ENCODE measurements at regions not wholly inside any gene's neighbourhood (a gene's known extent, or its start where the extent isn't known, plus 50 kb on each side); places are given as distances from the start of the nearest gene placed in this dataset.

DNA sequence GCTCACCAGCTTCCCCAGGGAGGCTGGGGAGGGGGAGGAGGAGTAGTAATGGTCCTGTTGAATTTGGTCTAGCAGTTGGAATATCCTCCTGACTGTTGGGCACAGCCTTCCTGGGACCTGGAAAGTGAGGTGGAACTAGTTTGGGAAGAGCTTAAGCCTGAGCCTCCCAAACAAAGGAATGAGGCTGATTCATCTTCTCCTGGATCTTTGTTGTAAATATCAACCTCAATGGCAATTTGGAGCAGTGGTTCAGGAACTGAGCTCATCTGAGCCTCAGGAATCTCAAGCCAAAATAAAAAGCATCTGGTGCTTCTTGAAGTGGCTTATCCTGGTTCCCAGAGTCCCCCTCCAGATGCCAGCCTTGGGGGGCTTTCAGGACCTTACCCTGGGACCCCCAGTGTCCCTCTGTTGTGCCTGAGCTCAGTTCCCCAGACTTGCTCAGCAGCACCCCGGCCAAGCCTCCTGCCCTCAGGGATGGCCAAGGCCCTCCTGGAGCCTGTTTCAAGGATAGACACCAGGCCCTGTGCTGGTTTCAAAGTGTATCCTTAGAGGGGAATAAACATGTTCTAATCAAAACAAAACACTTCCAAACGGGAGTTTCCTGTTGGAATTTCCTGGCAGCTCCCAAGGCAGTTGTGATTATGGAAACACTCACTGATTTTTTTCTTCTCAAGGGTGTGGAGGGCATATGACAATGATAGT lies 112.6 kb downstream of the DDX1 start:
- TF ChIP-seq, protein P1, sequence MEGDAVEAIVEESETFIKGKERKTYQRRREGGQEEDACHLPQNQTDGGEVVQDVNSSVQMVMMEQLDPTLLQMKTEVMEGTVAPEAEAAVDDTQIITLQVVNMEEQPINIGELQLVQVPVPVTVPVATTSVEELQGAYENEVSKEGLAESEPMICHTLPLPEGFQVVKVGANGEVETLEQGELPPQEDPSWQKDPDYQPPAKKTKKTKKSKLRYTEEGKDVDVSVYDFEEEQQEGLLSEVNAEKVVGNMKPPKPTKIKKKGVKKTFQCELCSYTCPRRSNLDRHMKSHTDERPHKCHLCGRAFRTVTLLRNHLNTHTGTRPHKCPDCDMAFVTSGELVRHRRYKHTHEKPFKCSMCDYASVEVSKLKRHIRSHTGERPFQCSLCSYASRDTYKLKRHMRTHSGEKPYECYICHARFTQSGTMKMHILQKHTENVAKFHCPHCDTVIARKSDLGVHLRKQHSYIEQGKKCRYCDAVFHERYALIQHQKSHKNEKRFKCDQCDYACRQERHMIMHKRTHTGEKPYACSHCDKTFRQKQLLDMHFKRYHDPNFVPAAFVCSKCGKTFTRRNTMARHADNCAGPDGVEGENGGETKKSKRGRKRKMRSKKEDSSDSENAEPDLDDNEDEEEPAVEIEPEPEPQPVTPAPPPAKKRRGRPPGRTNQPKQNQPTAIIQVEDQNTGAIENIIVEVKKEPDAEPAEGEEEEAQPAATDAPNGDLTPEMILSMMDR (IDR thresholded peaks at IDR 0.05) = no peak

DNA sequence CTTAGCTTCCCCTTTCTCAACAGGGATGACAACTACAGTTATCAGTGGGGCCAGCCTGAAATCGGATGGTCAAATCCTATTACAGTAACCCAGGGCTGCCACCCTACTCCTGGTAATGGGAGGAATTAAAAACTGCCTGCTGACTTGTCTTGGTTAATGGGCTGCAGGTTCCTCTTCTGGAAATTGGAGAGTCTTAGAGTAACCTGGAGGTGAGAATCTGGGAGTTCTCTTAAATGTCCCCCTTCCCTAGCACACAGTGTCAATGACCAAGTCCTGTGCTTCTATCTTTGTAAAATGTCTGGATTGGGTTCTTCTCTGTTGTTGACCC lies 113.1 kb downstream of the DDX1 start:
- TF ChIP-seq, protein P1 (IDR thresholded peaks at IDR 0.05) = no peak

DNA sequence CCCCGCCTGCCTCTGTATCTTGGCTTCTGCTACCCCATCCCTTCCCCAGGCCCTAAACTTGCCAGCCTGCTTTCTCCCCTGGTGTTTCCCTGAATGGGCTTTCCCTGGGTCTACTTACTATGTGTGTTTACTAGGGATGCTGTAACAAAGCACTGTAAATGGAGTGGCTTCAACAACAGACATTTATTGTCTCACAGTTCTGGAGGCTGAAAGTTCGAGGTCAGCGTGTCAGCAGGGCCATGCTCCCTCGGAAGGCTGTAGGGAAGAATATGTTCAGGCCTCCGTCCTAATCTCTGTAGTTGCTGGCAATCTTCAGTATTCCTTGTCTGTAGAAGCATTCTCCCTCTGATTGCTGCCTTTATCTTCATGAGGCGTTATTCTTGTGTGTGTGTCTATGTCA lies 113.6 kb downstream of the DDX1 start:
- TF ChIP-seq, protein P1 (IDR thresholded peaks at IDR 0.05) = no peak

DNA sequence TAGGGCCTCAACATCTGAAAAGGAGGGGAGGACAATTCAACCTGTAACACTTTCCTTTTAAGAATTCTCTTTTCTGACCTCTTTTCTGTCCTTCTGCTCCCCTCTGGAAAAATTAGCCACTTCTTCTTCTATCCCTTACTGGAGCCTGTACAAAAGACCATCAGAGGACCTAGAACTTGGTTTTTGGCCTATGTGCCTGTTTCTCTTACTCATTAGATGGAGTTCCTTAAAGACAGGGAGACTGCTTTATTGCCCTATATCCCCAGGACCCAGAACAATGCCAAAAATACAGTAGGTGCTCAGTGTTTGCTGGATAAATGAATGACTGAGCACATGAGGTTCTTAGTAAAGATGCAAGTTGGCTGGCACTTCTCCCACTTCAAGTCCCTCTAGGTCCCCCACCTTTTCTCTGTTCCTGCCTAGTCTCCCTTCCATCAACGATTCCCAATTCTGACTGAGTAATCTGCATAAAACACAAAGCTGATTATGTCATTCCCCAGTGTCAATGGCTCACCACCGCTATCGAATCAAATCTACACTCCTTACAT lies 114.2 kb downstream of the DDX1 start:
- TF ChIP-seq, protein P1 (IDR thresholded peaks at IDR 0.05) = no peak

DNA sequence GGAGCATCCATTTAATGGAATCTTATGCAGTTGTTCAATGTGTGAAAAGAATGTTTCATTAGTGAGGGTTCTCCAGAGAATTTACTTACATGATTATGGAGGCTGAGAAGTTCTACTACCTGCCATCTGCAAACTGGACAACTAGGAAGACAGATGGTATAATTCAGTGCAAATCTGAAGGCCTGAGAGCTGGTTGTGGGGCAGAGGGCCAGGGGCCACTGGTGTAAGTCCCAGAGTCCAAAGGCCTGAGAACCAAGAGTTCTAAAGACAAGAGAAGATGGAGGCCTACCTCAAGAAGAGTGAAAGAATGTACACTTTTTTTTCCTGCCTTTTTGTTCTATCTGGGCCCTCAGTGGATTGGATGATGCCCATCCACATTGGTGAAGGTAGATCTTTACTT lies 114.8 kb downstream of the DDX1 start:
- TF ChIP-seq, protein P1 (IDR thresholded peaks at IDR 0.05) = no peak

DNA sequence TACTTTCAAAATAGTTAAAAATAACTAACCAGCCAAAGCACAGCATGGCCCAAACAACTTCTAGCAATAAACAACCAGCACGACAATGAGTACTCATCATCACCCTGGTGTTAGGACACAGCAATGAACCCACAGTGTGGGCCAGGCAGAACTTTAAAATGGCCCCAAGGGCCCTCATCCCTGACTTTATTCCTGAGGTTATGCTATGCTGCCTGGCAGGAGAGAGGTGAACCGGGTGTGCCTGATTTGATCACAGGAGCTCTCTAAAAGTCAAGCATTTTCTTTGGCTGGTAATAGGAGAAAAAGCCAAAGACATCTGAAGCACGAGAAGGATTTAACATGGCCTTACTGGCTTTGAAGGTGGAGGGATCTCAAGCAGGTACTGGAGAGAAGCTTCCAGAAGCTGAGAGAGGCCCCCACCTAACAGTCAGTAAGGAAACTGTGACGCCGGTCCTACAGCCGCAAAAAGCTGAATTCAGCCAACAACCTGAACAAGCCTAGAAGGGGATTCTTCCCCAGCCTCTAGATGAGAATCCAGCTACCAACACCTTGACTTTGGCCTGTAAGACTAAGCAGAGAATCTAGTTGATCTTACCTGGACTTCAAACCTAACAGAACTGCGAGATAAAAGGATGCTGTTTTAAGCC lies 115.4 kb downstream of the DDX1 start:
- TF ChIP-seq, protein P1 (IDR thresholded peaks at IDR 0.05) = no peak

DNA sequence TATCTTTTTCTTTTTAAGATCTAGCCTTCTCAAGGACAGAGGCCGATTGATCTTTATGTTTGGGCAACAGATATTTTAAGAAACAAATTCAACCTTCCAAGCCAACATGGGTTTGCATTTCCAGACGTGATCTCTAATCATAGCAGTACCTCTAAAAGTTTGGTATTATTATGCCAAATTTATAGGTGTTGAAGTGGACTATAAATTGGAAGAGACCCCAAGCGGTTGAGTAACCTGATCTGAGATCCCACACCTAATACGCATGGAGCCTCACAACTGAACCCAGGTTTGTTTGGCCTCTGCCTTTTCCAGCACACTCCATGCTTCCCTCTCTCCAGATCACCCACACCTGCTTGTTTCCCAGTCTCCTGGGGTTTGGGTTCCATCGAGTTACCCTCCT lies 116.5 kb downstream of the DDX1 start:
- TF ChIP-seq, protein P1 (IDR thresholded peaks at IDR 0.05) = no peak

Data from LNCAP (cell line).